ENCODE measurements at regions not wholly inside any gene's neighbourhood (a gene's known extent, or its start where the extent isn't known, plus 50 kb on each side); places are given as distances from the start of the nearest gene placed in this dataset.

- no peak for DNase-seq
Observed at GRCh38 chr15:91694131-91694830, 159.2 kb upstream of the SLCO3A1 start.

- DNase-seq: no peak
Observed at GRCh38 chr15:91694831-91695210, 158.7 kb upstream of the SLCO3A1 start.

GRCh38 chr15:91695799-91696198, 157.7 kb upstream of the SLCO3A1 start:
- no peak for DNase-seq

- no peak for DNase-seq
Observed at GRCh38 chr15:91696981-91697380, 156.5 kb upstream of the SLCO3A1 start.

- DNase-seq: no peak
Observed at GRCh38 chr15:91698241-91698640, 155.3 kb upstream of the SLCO3A1 start.

GRCh38 chr15:91699741-91700140, 153.8 kb upstream of the SLCO3A1 start:
- DNase-seq: no peak

GRCh38 chr15:91703274-91703673, 150.2 kb upstream of the SLCO3A1 start:
- DNase-seq: no peak

GRCh38 chr15:91704343-91704742, 149.2 kb upstream of the SLCO3A1 start:
- no peak for DNase-seq

- DNase-seq: peak; percentile 81
Observed at GRCh38 chr15:91706322-91707032, 147.0 kb upstream of the SLCO3A1 start.

- DNase-seq: no peak
Observed at GRCh38 chr15:91710080-91710698, 143.3 kb upstream of the SLCO3A1 start.

- no peak for DNase-seq
Observed at GRCh38 chr15:91711384-91712033, 142.0 kb upstream of the SLCO3A1 start.

GRCh38 chr15:91712286-91712685, 141.2 kb upstream of the SLCO3A1 start:
- DNase-seq: no peak

- DNase-seq: no peak
Observed at GRCh38 chr15:91716536-91716935, 137.0 kb upstream of the SLCO3A1 start.

GRCh38 chr15:91717811-91718210, 135.7 kb upstream of the SLCO3A1 start:
- no peak for DNase-seq

- DNase-seq: no peak
Observed at GRCh38 chr15:91723959-91724358, 129.5 kb upstream of the SLCO3A1 start.

GRCh38 chr15:91733661-91734060, 119.8 kb upstream of the SLCO3A1 start:
- no peak for DNase-seq

GRCh38 chr15:91737151-91737818, 116.2 kb upstream of the SLCO3A1 start:
- no peak for DNase-seq

GRCh38 chr15:91741986-91742385, 111.5 kb upstream of the SLCO3A1 start:
- no peak for DNase-seq

- DNase-seq: no peak
Observed at GRCh38 chr15:91751611-91752010, 101.9 kb upstream of the SLCO3A1 start.

- DNase-seq: no peak
Observed at GRCh38 chr15:91752081-91752785, 101.3 kb upstream of the SLCO3A1 start.

- DNase-seq: no peak
Observed at GRCh38 chr15:91759560-91759959, 93.9 kb upstream of the SLCO3A1 start.

- no peak for DNase-seq
Observed at GRCh38 chr15:91765660-91766059, 87.8 kb upstream of the SLCO3A1 start.
